NOMO-1 (cell line): ENCODE measurements at regions not wholly inside any gene's neighbourhood (a gene's known extent, or its start where the extent isn't known, plus 50 kb on each side); places are given as distances from the start of the nearest gene placed in this dataset.

Experiments
- DNase-seq, 2 experiments: peaks; one replicate each; lab custom pipeline; 2025; ENCODE audit not compliant: unreplicated experiment in 2 of 2; lab: John Stamatoyannopoulos, UW

DNA sequence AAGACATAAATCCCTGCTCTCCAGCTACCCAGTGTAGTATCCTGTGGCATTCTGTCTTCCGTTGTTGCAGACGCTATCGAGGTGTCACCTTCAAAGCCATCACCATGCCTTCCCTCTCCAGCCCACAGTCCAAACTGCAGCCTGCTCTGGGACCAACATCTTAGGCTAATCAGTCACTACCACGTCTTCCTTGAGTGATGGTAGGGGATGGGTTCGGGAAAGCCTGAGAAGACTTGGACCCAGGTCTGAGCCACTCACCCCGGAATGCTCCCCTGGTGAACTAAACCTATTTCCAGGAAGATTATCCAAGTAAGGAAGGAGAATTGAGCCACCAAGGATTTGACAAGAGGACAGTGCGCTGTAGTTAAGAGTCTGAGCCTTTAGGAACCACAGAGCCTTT lies 52.9 kb upstream of the IRX1 start:
- DNase-seq: no peak

- no peak for DNase-seq
Measured at GRCh38 chr5:3542158-3542557, 53.5 kb upstream of the IRX1 start.

- DNase-seq: no peak
Measured at GRCh38 chr5:3538886-3539285, 56.7 kb upstream of the IRX1 start.

- no peak for DNase-seq
Measured at GRCh38 chr5:3537942-3538341, 57.7 kb upstream of the IRX1 start.

DNA sequence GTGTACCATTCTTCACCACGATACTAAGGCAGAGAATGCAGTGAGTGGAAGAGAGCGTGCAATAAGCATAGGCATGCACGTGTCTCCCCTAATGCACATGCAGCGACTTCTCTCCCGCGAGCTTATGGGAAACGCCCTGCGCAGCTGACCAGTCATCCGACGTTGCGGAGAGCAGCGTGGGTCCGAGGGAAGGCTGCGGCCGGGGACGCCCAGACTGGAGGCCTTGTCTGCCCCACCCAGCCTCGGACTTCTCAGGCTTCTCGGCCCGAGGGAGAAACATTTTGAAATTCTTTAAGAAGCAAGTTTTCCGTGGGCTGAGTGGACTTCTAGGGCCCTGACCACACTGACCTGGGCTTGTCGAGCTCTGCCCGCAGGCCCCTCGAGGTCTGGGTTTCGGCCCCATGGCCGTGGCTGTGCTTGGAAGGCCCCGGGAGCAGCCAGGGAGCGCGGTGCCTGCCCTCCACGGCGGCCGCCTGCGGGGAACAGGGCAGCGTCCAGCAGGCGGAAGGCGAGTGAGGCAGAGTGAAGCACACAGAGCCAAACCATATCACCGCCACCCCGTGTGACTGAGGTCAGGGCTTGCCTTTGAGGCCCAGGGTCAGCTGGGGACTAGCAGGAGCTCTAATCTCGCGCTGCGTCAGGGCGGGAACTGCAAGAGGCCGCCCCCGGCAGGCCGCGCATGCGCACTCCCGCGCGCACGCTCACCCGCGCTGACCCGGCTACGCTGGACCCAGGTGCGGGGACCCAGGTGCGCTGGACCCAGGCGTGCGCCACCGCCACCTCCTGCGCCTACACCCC lies 60.0 kb upstream of the IRX1 start:
- no peak for DNase-seq

- DNase-seq: no peak
Measured at GRCh38 chr5:3534997-3535396, 60.6 kb upstream of the IRX1 start.

GRCh38 chr5:3531320-3531986 lies 64.2 kb upstream of the IRX1 start:
- DNase-seq: no peak

- DNase-seq: no peak
Measured at GRCh38 chr5:3530251-3530650, 65.4 kb upstream of the IRX1 start.

- no peak for DNase-seq
Measured at GRCh38 chr5:3526551-3527185, 69.0 kb upstream of the IRX1 start.

GRCh38 chr5:3522491-3522890 lies 73.1 kb upstream of the IRX1 start:
- DNase-seq: no peak

DNA sequence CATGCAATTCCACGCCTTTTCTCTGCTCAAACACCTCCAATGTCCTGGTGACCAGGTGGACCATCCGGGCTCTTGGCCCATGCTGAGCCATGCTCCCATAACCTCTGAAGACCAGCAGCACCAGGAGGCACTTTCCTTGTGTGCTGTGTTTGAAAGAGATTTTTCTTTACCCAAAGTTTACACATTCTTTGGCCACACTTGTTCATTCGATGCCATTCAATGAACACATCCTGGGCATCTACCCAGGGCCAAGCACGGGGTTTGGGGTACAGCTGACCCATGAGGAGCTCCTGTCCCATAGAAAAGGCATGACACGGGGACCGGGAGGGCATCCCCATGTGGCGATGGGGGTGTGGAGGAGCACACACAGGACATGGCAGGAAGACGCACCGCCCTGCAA lies 77.1 kb upstream of the IRX1 start:
- no peak for DNase-seq

- no peak for DNase-seq
Measured at GRCh38 chr5:3518051-3518450, 77.6 kb upstream of the IRX1 start.

DNA sequence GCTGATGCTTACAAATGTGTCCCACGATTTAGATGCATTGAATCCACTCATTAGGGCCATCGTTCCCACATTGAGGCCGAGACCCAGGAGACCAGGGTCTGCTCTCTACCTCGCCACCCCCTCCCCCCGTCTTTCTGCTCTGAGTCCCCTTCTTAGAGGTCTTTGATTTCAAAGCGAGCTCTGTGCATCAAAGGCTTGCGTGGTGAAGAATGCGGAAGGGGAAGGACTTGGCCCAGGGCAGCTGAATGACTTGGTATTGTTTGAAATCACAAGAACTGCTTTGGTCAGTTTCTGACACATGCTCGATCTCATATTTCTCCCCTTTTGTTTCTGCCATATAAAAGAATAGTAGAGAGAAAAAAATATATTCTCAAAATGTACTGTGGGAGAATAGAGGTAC lies 78.3 kb upstream of the IRX1 start:
- DNase-seq: no peak

DNA sequence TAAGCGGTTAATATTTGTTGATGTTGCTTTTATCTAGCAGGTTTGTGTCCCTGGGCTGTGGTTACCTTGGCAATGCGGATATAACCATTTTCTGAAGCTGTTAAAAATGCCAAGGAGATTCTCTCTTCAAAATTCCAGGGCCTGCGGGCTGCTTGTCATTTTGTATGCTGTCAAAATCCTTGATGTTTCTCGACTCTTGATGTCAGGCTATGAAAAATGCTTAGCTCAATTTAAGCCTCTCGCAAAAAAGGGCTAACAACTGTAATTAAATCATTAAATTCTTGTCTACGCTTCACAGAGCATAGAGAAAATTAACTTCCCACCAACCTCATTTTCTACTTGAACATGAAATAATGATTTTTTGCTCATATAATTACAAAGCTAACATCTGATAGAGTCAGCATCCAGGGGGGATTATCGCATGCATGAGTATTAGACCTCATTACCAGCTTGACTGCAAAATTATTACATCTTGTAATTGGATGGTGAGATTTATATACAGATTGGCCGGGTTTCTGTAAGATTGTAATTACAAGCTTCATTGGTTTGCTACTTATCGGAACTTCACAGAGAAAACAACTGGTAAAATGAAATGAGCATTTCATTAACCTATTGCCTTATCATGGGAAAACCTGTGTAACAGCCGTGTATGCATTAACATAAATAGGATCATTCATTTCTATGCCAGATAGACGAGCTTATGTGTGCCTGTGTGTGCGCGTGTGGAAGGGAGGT lies 83.1 kb upstream of the IRX1 start:
- no peak for DNase-seq

- no peak for DNase-seq
Measured at GRCh38 chr5:3511934-3512333, 83.7 kb upstream of the IRX1 start.

DNA sequence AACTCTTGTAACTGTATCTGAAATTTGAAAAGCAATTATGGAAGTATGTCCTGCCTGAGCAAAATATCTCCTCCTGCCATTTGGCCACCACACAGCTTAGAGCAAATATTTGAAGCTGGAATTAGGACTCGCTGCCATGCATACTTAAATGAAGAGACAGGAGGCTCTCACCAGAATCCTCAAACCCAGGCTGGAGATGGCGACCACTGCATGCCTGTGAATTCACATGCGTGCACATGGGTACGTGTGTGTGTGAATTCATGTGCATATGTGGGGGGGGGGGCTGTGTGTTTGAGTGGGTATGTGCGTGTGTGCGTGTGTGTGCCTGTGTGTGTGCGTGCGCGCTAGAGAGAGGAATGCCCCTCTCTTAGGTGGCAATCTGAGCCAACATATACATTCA lies 84.1 kb upstream of the IRX1 start:
- no peak for DNase-seq

DNA sequence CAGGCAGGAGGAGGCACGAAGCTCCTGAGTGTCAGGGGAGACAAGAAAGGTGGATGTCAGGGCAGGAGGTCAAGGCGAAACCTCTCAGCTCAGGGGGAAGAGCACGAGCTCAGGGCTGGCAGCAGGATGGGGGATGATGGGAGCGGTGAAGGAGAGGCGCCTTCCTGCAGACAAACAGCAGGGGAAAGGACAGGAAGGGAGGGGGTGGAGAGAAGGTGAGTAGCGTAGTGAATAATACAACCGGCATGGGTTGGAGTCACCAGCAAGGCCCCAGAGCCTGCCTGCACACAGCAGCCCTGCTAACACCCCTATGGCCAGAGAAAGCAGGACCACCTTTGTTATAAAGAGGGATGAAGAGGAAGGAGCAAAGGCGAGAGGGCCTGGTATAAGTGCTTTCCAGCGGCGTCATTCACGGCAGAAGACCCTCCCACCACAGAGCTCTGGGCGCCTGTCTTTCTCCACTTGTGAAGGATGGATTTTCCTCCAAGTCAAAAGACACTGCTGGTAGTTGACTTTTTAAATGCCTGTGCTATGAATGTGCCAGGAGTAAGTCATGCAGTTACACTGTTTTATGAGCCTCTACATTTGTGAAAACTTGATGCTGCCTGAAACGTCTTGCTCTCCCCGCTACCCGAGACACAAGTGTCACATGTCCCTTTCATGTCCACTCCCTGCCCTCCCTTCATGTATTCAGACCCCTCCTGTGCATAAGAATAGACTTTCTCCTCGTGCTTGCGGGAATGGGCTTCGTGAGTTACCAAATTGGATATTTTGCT lies 84.8 kb upstream of the IRX1 start:
- DNase-seq: no peak

DNA sequence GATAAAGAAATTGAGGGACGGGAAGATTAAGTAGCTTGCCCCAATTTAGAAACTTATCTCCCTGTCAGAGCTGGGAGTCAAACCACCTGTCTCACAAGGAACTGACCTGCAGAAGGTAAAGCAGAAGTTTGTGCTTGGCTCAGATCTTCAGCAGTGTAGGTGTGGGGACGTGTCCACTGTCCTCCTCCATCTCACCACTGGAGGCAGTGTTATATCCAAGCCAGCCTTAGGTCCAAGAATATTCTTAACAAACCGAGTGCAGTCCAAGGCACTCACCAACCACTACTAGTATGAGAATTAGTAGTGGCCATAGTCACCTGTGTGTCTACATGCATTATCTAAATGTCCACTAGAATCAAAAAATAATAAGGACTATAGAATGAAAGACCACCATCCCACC lies 86.3 kb upstream of the IRX1 start:
- DNase-seq: no peak

DNA sequence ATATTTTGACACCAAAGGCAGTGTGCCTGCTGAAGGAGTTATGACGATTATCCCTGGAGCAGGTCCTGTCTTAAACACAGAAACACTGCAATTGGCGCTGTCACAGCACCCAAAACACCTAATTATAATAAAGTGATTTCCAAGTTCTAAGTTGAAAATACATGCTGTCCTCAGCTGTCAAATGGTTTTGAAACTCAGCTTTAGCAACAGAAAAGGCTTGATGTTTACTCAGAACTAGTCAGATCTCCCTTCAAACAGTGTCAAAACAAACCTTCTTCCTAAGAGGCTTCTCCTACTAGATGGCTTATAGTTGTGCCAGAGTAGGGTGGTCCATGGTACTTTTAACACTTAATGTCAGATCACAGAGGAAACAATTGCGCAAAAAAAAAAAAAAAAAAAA lies 87.2 kb upstream of the IRX1 start:
- no peak for DNase-seq

- DNase-seq: no peak
Measured at GRCh38 chr5:3490957-3491507, 104.6 kb upstream of the IRX1 start.
